Adrenal gland (tissue), 9 donors: ENCODE measurements at regions not wholly inside any gene's neighbourhood (a gene's known extent, or its start where the extent isn't known, plus 50 kb on each side); places are given as distances from the start of the nearest gene placed in this dataset.

Experiments
- DNase-seq, 7 donors: peaks; one replicate each; pipeline ENCODE4 v3.0.0-alpha.2; 2019 to 2020
- H3K27ac ChIP-seq, 5 donors: fragments of 200-600 bp; sonication (generic) in 4 of 5; 1 replicate in 3 of 5; 2 replicates in 2 of 5; pipeline versions ENCODE4 v1.5.1 to v1.8.0; 2016 to 2020; ENCODE audit warnings: mild to moderate bottlenecking in 1 of 5
- H3K27me3 ChIP-seq: fragments of 200-600 bp; 2 replicates; pipeline ENCODE4 v1.8.0; 2021
- H3K36me3 ChIP-seq, 2 donors: fragments of 200-600 bp; replicated peaks in 1 of 2; 1 replicate in 1 of 2; 2 replicates in 1 of 2; pipeline versions ENCODE4 v1.5.1 to v1.8.0; 2018 to 2022
- H3K4me1 ChIP-seq, 2 donors: fragments of 200-600 bp; replicated peaks in 1 of 2; 1 replicate in 1 of 2; 2 replicates in 1 of 2; pipeline versions ENCODE4 v1.5.1 to v1.8.0; 2018 to 2021
- H3K4me3 ChIP-seq, 4 donors: fragments of 200-600 bp; sonication (generic) in 3 of 4; one replicate each; pipeline ENCODE4 v1.5.1; 2016 to 2018
- H3K9me3 ChIP-seq, 3 donors: fragments of 200-600 bp; sonication (generic) in 1 of 3; replicated peaks in 1 of 3; 1 replicate in 2 of 3; 2 replicates in 1 of 3; pipeline versions ENCODE4 v1.5.1 to v1.8.0; 2016 to 2021
- POLR2A ChIP-seq, 2 donors: fragments of 450-650 bp; IDR thresholded peaks; one replicate each; pipeline ENCODE4 v1.6.1; 2017; ENCODE audit warnings: antibody characterized with exemption in 2 of 2, mild to moderate bottlenecking in 2 of 2, moderate library complexity in 1 of 2
- WGBS, 4 donors: extraction: QIAGEN DNeasy Blood & Tissue Kit in 2 of 4; methylation state at CpG; one replicate each; pipeline versions ENCODE4 v1.1.5 to v1.1.7; 2013 to 2017; 5-methylcytosine and 5-hydroxymethylcytosine counted together
- intact Hi-C, 2 donors: fragments of 100-400 bp; cut with DNase I; formaldehyde crosslinking; loops; one replicate each; pipeline versions ENCODE4 v1.14.1 to v1.15.0; 2022 to 2023
- TF ChIP-seq, protein P1 (sequence below), 6 experiments: fragments of 450-650 bp in 4 of 6; fragments of 200-600 bp in 2 of 6; sonication (generic) in 1 of 6; IDR thresholded peaks; 1 replicate in 5 of 6; 2 replicates in 1 of 6; pipeline versions ENCODE4 v1.5.1 to v1.8.0; 2016 to 2021; ENCODE audit warnings: antibody characterized with exemption in 6 of 6, mild to moderate bottlenecking in 2 of 6, moderate library complexity in 1 of 6
- donor health status: healthy with polysubstance abuse.
- donor health status: Bipolar disorder and iron deficiency.
- donor health status: DM: yes; HTN: yes; CAD: no.
- donor health status: DM: no; HTN: no; CAD: no.
- donor health status: DM: no; HTN: no; CAD: no.

- no peaks in the 10 kb centered on the region for H3K36me3 ChIP-seq
- intact Hi-C loops: no loop called here
- 83 to 87% (median 85%) methylated on average over 1 of the region's 1 CpG for WGBS, 4 donors
- H3K27me3 ChIP-seq: no peaks in the 10 kb centered on the region
- TF ChIP-seq, protein P1, sequence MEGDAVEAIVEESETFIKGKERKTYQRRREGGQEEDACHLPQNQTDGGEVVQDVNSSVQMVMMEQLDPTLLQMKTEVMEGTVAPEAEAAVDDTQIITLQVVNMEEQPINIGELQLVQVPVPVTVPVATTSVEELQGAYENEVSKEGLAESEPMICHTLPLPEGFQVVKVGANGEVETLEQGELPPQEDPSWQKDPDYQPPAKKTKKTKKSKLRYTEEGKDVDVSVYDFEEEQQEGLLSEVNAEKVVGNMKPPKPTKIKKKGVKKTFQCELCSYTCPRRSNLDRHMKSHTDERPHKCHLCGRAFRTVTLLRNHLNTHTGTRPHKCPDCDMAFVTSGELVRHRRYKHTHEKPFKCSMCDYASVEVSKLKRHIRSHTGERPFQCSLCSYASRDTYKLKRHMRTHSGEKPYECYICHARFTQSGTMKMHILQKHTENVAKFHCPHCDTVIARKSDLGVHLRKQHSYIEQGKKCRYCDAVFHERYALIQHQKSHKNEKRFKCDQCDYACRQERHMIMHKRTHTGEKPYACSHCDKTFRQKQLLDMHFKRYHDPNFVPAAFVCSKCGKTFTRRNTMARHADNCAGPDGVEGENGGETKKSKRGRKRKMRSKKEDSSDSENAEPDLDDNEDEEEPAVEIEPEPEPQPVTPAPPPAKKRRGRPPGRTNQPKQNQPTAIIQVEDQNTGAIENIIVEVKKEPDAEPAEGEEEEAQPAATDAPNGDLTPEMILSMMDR (IDR thresholded peaks at IDR 0.05): no peak
- no peak for TF ChIP-seq POLR2A (IDR thresholded peaks at IDR 0.05)
- H3K4me1 ChIP-seq: no peaks in the 10 kb centered on the region
- no peak for DNase-seq
- H3K27ac ChIP-seq: no peak overlapping the region
- no peaks in the 10 kb centered on the region for H3K9me3 ChIP-seq
- no peak overlapping the region for H3K4me3 ChIP-seq
Observed at GRCh38 chr5:67310169-67310568, 113.6 kb upstream of the CD180 start.

- no peaks in the 10 kb centered on the region for H3K36me3 ChIP-seq
- no peaks in the 10 kb centered on the region for H3K9me3 ChIP-seq
- WGBS, 4 donors: 71 to 81% (median 78%) methylated on average over 3 of the region's 3 CpGs
- H3K4me1 ChIP-seq: no peaks in the 10 kb centered on the region
- no peak overlapping the region for H3K27ac ChIP-seq
- H3K27me3 ChIP-seq: no peaks in the 10 kb centered on the region
- DNase-seq: no peak
- no peak overlapping the region for H3K4me3 ChIP-seq
- intact Hi-C loops: no loop called here
- TF ChIP-seq, protein P1 (IDR thresholded peaks at IDR 0.05): no peak
- TF ChIP-seq POLR2A (IDR thresholded peaks at IDR 0.05): no peak
Observed at GRCh38 chr5:67308988-67309688, 112.5 kb upstream of the CD180 start.

DNA sequence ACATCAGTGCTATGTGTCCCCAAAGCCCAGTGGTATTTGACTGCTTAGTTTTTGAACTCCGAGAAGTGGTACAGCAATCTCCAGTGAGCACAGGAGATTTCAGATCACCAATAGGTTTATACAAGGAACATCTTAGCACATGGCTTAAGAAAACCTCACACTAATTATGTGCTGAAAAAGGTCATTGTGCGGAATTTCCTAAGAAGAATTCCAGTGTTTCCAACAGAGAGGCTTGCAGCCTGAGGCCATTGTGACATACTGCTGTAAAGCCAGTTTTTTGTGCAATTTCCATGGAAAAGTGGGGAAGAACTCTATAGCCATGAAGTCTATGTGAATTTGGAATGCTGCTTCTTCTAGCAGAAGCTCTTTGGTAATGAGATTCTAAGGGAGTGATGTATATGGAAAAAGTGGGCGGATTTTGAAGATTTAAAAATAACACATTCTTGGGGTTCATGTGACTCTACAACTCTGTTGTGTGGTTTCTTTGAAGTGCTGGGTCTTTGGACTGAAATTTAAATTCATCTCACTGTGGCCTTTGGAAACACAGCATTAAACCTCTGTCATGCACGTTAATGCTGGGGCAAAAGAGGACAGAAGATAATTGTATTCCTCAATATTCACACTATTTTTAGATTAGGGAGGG is 110.5 kb upstream of the CD180 start:
- no peaks in the 10 kb centered on the region for H3K36me3 ChIP-seq
- H3K27ac ChIP-seq: no peak overlapping the region
- WGBS, 4 donors: 81 to 87% (median 83%) methylated on average over 4 of the region's 4 CpGs
- H3K4me3 ChIP-seq: no peak overlapping the region
- no peak for TF ChIP-seq POLR2A (IDR thresholded peaks at IDR 0.05)
- TF ChIP-seq, protein P1 (IDR thresholded peaks at IDR 0.05): no peak
- no peak for DNase-seq
- H3K4me1 ChIP-seq: no peaks in the 10 kb centered on the region
- intact Hi-C loops: no loop called here
- no peaks in the 10 kb centered on the region for H3K27me3 ChIP-seq
- no peaks in the 10 kb centered on the region for H3K9me3 ChIP-seq

GRCh38 chr5:67305913-67306710 is 109.5 kb upstream of the CD180 start:
- intact Hi-C loops: no loop called here
- Histone ChIP-seq H3K4me3 (no peak overlapping the region), H3K27me3 (no peaks in the 10 kb centered on the region), H3K4me1 (peaks cover 0 to 4% of the 10 kb centered on the region in 2 donors), H3K36me3 (no peaks in the 10 kb centered on the region), H3K27ac (peak overlapping the region in 1 of 5 donors; percentile 27), H3K9me3 (no peaks in the 10 kb centered on the region)
- TF ChIP-seq, protein P1 (IDR thresholded peaks at IDR 0.05): no peak
- no peak for TF ChIP-seq POLR2A (IDR thresholded peaks at IDR 0.05)
- no peak for DNase-seq
- 78 to 84% (median 82%) methylated on average over 9 of the region's 9 CpGs for WGBS, 4 donors
